ENCODE measurements at regions not wholly inside any gene's neighbourhood (a gene's known extent, or its start where the extent isn't known, plus 50 kb on each side); places are given as distances from the start of the nearest gene placed in this dataset.
"Not testable (repeated sequence)": the region's sequence is repeated elsewhere in the genome, so short reads cannot be mapped to it uniquely, and the experiment has no call there.

- H2BK120ac ChIP-seq (ENCODE audit: insufficient read depth, low read length, poor library complexity); H3K79me2 ChIP-seq (ENCODE audit: control insufficient read depth, insufficient read depth, low read length, poor library complexity); H3K23ac ChIP-seq (ENCODE audit: low read length); H2BK5ac ChIP-seq (ENCODE audit: low read depth, low read length, poor library complexity); H4K8ac ChIP-seq (ENCODE audit: low read depth, low read length); H3K27me3 ChIP-seq (ENCODE audit: insufficient read depth, low read length); H3K14ac ChIP-seq (ENCODE audit: low read length); H3K36me3 ChIP-seq (ENCODE audit: control insufficient read depth in 1 of 2, insufficient read depth in 2 of 2, low read length in 2 of 2); DNase-seq; H3K9me3 ChIP-seq (ENCODE audit: insufficient read depth, low read depth, low read length); H3K4me2 ChIP-seq (ENCODE audit: low read length); H2AK5ac ChIP-seq (ENCODE audit: low read length); H3K4ac ChIP-seq (ENCODE audit: low read depth, low read length); H3K4me3 ChIP-seq (ENCODE audit: low read depth, low read length); H3K79me1 ChIP-seq (ENCODE audit: low read length); H3K9ac ChIP-seq (ENCODE audit: low read length); H3K4me1 ChIP-seq (ENCODE audit: control insufficient read depth in 1 of 2, insufficient read depth in 2 of 2, low read length in 2 of 2); H4K12ac ChIP-seq (ENCODE audit: low read depth, low read length); H2AFZ ChIP-seq (ENCODE audit: insufficient read depth, low read length, poor library complexity); H2BK12ac ChIP-seq (ENCODE audit: low read length); H3K18ac ChIP-seq (ENCODE audit: low read length); H4K91ac ChIP-seq (ENCODE audit: low read depth, low read length); H3K27ac ChIP-seq (ENCODE audit: low read depth, low read length): not testable (repeated sequence)
- no CpG with 5 or more reads among the region's 2 CpGs for WGBS (ENCODE audit: extremely low coverage, insufficient coverage, insufficient read length)
These were observed 182.7 kb downstream of the SQOR start for GRCh38 chr15:45817578-45817977.

GRCh38 chr15:45821390-45821789, 186.6 kb downstream of the SQOR start:
- no peaks in the 10 kb centered on the region for H3K9me3 ChIP-seq (ENCODE audit: insufficient read depth, low read depth, low read length)
- H3K4me2 ChIP-seq (ENCODE audit: low read length) = no peak overlapping the region
- no peaks in the 10 kb centered on the region for H3K79me1 ChIP-seq (ENCODE audit: low read length)
- H3K4me3 ChIP-seq (ENCODE audit: low read depth, low read length) = no peak overlapping the region
- H3K27me3 ChIP-seq (ENCODE audit: insufficient read depth, low read length) = no peaks in the 10 kb centered on the region
- DNase-seq = no peak
- no peak overlapping the region for H2BK5ac ChIP-seq (ENCODE audit: low read depth, low read length, poor library complexity)
- no peak overlapping the region for H2AFZ ChIP-seq (ENCODE audit: insufficient read depth, low read length, poor library complexity)
- no peak overlapping the region for H2AK5ac ChIP-seq (ENCODE audit: low read length)
- no peak overlapping the region for H3K18ac ChIP-seq (ENCODE audit: low read length)
- H3K14ac ChIP-seq (ENCODE audit: low read length) = no peak overlapping the region
- H2BK12ac ChIP-seq (ENCODE audit: low read length) = no peak overlapping the region
- no peak overlapping the region for H4K91ac ChIP-seq (ENCODE audit: low read depth, low read length)
- H3K4me1 ChIP-seq (ENCODE audit: control insufficient read depth in 1 of 2, insufficient read depth in 2 of 2, low read length in 2 of 2) = no peaks in the 10 kb centered on the region
- WGBS (ENCODE audit: extremely low coverage, insufficient coverage, insufficient read length) = no CpG with 5 or more reads among the region's 3 CpGs
- H3K27ac ChIP-seq (ENCODE audit: low read depth, low read length) = no peak overlapping the region
- no peaks in the 10 kb centered on the region for H3K36me3 ChIP-seq (ENCODE audit: control insufficient read depth in 1 of 2, insufficient read depth in 2 of 2, low read length in 2 of 2)
- H3K23ac ChIP-seq (ENCODE audit: low read length) = no peak overlapping the region
- H3K9ac ChIP-seq (ENCODE audit: low read length) = no peak overlapping the region
- no peaks in the 10 kb centered on the region for H3K79me2 ChIP-seq (ENCODE audit: control insufficient read depth, insufficient read depth, low read length, poor library complexity)
- H4K8ac ChIP-seq (ENCODE audit: low read depth, low read length) = no peak overlapping the region
- no peak overlapping the region for H2BK120ac ChIP-seq (ENCODE audit: insufficient read depth, low read length, poor library complexity)
- no peak overlapping the region for H3K4ac ChIP-seq (ENCODE audit: low read depth, low read length)
- no peak overlapping the region for H4K12ac ChIP-seq (ENCODE audit: low read depth, low read length)

DNA sequence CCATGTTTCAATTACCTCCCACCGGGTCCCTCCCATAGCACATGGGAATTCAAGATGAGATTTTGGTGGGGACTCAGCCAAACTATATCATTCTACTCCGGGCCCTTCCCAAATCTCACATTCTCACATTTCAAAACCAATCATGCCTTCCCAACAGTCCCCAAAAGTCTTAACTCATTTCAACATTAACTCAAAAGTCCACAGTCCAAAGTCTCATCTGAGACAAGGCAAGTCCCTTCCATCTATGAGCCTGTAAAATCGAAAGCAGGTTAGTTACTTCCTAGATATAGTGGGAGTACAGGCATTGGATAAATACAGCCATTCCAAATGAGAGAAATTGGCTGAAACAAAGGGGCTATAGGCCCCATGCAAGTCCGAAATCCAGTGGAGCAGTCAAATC, 188.1 kb downstream of the SQOR start:
- H2BK5ac ChIP-seq (ENCODE audit: low read depth, low read length, poor library complexity); H3K4ac ChIP-seq (ENCODE audit: low read depth, low read length); H2BK120ac ChIP-seq (ENCODE audit: insufficient read depth, low read length, poor library complexity); H3K79me1 ChIP-seq (ENCODE audit: low read length); H2BK12ac ChIP-seq (ENCODE audit: low read length); H3K18ac ChIP-seq (ENCODE audit: low read length); H3K36me3 ChIP-seq (ENCODE audit: control insufficient read depth in 1 of 2, insufficient read depth in 2 of 2, low read length in 2 of 2); H2AFZ ChIP-seq (ENCODE audit: insufficient read depth, low read length, poor library complexity); DNase-seq; H4K8ac ChIP-seq (ENCODE audit: low read depth, low read length); H3K27ac ChIP-seq (ENCODE audit: low read depth, low read length); H3K27me3 ChIP-seq (ENCODE audit: insufficient read depth, low read length); H3K4me2 ChIP-seq (ENCODE audit: low read length); H3K14ac ChIP-seq (ENCODE audit: low read length); H3K4me3 ChIP-seq (ENCODE audit: low read depth, low read length); H3K9ac ChIP-seq (ENCODE audit: low read length); H4K12ac ChIP-seq (ENCODE audit: low read depth, low read length); H3K79me2 ChIP-seq (ENCODE audit: control insufficient read depth, insufficient read depth, low read length, poor library complexity); H3K9me3 ChIP-seq (ENCODE audit: insufficient read depth, low read depth, low read length); H2AK5ac ChIP-seq (ENCODE audit: low read length); H3K23ac ChIP-seq (ENCODE audit: low read length); H3K4me1 ChIP-seq (ENCODE audit: control insufficient read depth in 1 of 2, insufficient read depth in 2 of 2, low read length in 2 of 2); H4K91ac ChIP-seq (ENCODE audit: low read depth, low read length): not testable (repeated sequence)
- WGBS (ENCODE audit: extremely low coverage, insufficient coverage, insufficient read length) = no CpG with 5 or more reads among the region's 4 CpGs

- Histone ChIP-seq H3K27me3 (ENCODE audit: insufficient read depth, low read length) (no peaks in the 10 kb centered on the region), H3K4me3 (ENCODE audit: low read depth, low read length) (no peak overlapping the region), H4K91ac (ENCODE audit: low read depth, low read length) (no peak overlapping the region), H2BK5ac (ENCODE audit: low read depth, low read length, poor library complexity) (no peak overlapping the region), H4K8ac (ENCODE audit: low read depth, low read length) (no peak overlapping the region), H2AK5ac (ENCODE audit: low read length) (no peak overlapping the region), H3K79me2 (ENCODE audit: control insufficient read depth, insufficient read depth, low read length, poor library complexity) (no peaks in the 10 kb centered on the region), H4K12ac (ENCODE audit: low read depth, low read length) (no peak overlapping the region), H3K4ac (ENCODE audit: low read depth, low read length) (no peak overlapping the region), H3K9me3 (ENCODE audit: insufficient read depth, low read depth, low read length) (no peaks in the 10 kb centered on the region), H2AFZ (ENCODE audit: insufficient read depth, low read length, poor library complexity) (no peak overlapping the region), H3K36me3 (ENCODE audit: control insufficient read depth in 1 of 2, insufficient read depth in 2 of 2, low read length in 2 of 2) (no peaks in the 10 kb centered on the region), H3K23ac (ENCODE audit: low read length) (no peak overlapping the region), H3K4me1 (ENCODE audit: control insufficient read depth in 1 of 2, insufficient read depth in 2 of 2, low read length in 2 of 2) (no peaks in the 10 kb centered on the region), H2BK120ac (ENCODE audit: insufficient read depth, low read length, poor library complexity) (no peak overlapping the region), H3K9ac (ENCODE audit: low read length) (no peak overlapping the region), H3K14ac (ENCODE audit: low read length) (no peak overlapping the region), H3K4me2 (ENCODE audit: low read length) (no peak overlapping the region), H3K79me1 (ENCODE audit: low read length) (no peaks in the 10 kb centered on the region), H2BK12ac (ENCODE audit: low read length) (no peak overlapping the region), H3K27ac (ENCODE audit: low read depth, low read length) (no peak overlapping the region), H3K18ac (ENCODE audit: low read length) (no peak overlapping the region)
- no CpG with 5 or more reads among the region's 4 CpGs for WGBS (ENCODE audit: extremely low coverage, insufficient coverage, insufficient read length)
- no peak for DNase-seq
These were observed 192.4 kb downstream of the SQOR start for GRCh38 chr15:45827275-45827674.
